GM21360 (cell line): ENCODE measurements at regions not wholly inside any gene's neighbourhood (a gene's known extent, or its start where the extent isn't known, plus 50 kb on each side); places are given as distances from the start of the nearest gene placed in this dataset.
"Not testable (repeated sequence)": the region's sequence is repeated elsewhere in the genome, so short reads cannot be mapped to it uniquely, and the experiment has no call there.

Experiments
- ATAC-seq: cut with Tn5 transposase; IDR thresholded peaks from one replicate; pipeline ENCODE4 v1.9.1; 2021; ENCODE audit warnings: mild to moderate bottlenecking, moderate library complexity; ENCODE audit not compliant: unreplicated experiment

DNA sequence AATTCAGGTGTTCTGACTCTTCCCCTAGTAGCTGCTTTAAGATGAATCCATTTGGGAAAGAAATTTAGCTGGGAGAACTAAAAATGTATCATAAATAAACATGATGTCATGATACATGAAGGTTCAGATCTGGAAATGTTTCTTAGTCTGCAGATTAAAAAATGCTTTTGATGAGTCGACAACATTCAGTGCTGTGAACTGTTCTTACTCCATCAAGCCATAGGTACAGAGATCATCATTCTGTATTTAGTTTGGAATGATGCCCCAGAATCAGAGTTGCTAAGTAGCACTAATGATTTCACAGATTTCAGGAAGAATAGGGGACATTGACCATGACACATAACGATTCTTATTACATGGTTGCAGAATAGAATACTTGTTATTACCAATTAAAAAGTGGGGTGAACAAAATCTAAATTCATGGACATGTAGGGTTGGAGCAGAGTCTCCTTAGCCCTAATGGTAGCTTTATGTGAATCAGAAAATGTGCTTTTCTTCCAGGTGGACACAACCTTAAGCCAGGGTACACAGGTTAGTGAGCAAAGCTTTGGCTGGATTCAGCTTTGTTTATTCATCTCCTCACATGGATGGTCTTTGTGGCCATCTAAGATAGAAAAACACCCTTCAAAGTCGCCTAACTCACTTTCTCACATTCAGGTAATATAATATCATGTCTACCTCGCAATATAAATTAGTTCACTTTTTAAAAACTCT, 205.4 kb upstream of the SEL1L start:
- ATAC-seq, result no peak

- no peak for ATAC-seq
Observed at GRCh38 chr14:81743605-81744004, 210.0 kb upstream of the SEL1L start.

DNA sequence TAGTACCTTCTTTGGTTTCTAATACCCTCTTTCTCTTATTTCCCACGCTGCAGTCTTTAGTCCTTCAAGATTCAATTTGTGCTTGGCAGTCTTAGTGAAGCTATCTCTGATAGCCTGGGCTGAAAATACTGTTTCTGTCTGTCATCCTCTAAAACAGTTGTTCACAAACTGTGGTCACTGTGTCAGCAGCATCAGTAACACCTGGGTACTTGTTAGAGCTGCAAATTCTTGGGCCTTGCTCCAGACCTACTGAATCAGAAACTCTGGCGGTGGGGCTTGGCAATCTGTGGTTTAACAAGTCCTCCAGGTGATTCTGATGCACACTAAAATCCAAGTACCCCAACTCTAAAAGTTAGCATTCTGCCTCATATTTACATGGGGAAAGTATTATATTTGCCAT, 217.5 kb upstream of the SEL1L start:
- no peak for ATAC-seq

DNA sequence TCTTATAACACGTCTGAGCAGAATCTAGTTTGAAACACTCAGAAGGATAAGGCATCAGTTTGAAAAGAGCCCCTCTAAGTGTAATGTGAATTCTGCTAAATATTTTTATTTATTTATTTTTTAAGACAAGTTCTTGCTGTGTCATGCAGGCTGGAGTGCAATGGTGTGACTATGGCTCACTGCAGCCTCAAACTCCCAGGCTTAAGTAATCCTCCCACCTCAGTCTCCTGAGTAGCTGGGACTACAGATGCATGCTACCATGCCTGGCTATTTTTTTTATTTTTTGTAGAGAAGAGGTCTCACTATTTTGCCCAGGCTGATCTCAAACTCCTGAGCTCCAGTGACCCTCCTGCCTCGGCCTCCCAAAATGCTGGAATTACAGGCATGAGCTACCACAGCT, 225.9 kb upstream of the SEL1L start:
- ATAC-seq, result no peak

DNA sequence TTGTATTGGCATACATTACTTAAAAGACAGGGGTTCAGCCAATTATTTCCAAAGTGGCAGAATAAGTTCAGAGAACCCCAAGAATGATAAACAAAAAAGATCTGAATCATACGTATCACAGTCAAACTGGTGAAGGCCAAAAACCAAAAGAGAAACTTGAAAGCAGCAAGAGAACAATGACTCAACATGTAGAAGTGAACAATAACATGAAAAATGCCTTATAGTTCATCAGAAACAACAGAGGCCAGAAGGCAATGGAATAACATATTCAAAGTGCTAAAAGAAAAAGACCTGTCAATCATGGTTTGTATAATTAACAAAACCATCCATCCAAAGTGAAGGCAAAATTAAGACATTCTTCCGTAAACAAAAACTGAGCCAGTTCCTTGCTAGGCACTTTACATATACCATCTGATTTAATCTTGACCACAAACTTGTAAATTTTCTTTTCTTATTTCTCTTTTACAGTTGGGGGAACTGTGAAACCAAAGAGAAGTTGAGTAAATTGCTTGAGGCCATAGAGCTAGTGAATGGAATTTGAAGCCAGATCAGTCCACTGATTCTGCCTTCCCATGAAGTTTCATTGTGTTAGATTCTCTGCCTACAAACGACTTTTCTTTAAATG, 232.1 kb upstream of the SEL1L start:
- ATAC-seq, result no peak

GRCh38 chr14:81766321-81766915, 232.8 kb upstream of the SEL1L start:
- no peak for ATAC-seq

GRCh38 chr14:81767266-81767995, 233.8 kb upstream of the SEL1L start:
- ATAC-seq, result no peak

DNA sequence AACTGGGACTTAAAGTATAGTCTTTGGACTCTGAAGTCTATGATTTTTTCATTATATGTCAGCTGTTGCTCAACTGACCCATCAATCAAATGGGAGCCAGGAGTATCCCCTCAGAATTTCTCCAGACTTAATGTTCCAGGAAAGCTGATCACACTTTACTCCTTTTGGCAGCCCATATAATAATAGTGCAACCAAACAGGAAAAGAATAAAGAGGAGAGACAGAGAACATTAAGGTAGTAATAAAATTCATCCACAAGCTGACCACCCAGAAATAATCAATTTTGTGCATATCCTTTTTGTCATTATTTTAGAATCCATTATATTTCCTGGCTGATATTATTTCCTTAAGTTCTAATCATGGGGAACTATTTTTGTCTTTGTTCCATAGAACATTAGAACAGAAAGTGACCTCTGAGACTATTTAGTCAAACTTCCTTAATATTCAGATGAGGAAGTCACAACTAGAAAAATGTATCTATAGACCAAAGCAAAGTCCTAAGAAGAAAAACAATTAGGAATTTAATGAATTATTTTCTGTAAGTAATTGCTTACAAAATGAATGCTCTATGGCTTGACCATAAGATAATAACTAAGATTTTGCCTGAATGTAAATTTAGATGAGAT, 238.1 kb upstream of the SEL1L start:
- ATAC-seq, result no peak

DNA sequence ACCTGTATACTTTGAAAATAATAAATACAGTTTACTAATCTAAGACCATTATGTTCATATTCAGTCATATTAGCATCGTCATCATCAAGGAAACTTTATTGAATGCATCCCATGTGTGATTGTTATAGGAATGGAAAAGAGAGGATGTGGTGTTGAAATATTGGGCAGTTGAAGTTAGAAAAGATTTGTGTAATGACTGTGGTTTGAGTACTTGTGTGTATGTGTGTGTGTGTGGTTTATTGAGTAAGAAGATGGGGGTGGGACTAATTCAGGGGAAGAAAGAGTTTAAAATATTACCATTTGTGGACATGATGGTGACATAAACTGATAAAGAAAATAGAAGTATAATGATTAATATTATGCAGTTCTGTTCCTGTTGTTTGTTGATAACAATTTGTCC, 238.7 kb upstream of the SEL1L start:
- ATAC-seq, result no peak

DNA sequence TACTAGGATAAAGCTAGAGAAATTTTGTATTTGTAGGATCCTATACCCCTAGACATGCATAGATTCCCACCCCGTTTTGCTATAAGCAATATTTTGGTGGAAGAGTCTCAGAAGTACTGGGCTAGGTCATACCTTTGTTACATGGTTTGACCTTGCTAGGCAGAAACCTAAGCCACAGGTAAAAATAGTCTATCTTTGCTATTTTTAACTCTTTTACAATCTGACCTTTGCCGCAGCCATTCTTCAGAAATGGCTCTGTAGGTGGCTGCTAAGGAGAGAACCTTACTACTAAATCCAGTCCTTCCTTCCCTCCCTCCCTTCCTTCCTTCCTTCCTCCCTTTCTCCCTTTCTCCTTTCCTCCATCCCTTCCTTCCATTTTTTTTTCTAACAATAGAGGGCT, 242.9 kb upstream of the SEL1L start:
- ATAC-seq, result no peak

DNA sequence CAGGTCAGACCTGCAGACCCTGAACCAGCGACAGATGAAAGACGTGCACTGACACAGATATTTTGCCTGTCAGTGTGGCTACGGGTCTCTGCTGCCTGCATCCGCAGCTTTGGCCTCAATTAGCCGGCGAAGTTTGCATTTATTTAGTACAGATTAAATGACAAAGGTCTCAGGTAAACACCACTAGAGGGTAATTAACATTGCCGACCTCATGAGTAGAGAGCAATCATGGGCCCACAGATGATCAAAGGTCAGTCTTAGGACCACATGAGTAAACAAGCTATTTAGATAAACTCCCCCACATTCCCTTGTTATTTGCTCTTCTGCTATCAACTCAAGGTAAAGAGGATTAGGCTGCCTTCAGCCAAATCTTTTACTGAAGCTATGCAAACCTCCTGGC, 248.1 kb upstream of the SEL1L start:
- not testable (repeated sequence) for ATAC-seq

DNA sequence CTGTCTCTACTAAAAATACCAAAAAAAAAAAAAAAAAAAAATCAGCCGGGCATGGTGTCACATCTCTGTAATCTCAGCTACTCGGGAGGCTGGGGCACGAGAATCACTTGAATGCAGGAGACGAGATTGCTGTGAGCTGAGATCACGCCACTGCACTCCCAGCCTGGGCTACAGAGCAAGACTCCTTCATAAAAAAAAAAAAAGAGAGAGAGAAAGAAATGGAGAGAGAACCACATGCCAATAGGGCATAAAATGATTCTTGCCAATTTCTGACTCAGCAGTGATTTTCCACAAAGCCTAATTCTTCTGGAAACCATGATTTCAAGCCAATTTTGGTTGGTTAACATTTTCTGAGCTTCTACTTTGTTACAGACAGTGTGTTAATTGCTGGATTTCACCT, 250.4 kb upstream of the SEL1L start:
- no peak for ATAC-seq

DNA sequence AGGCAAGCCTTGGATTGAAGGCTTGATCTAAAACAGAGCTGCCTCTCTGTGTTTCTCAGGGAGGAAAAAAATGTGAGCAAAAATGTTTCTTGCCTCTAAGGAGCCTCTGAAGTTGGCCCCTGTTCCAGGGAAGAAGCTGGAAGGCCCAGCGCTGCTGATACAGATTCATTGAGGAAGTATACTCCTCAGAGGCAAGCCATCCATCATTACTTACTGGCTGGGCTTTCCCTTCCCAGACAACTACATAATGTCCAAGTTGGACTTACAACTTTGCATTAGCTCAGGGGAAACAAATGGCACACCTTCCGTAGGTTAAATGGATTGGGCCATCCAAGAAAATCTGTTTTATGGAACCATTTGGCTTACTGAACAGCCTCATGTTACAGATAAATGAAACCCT, 263.7 kb upstream of the SEL1L start:
- ATAC-seq, result no peak

- ATAC-seq, result no peak
Observed at GRCh38 chr14:81801921-81802320, 268.3 kb upstream of the SEL1L start.

GRCh38 chr14:81802341-81802740, 268.7 kb upstream of the SEL1L start:
- no peak for ATAC-seq

GRCh38 chr14:81805785-81806184, 272.1 kb upstream of the SEL1L start:
- no peak for ATAC-seq

- no peak for ATAC-seq
Observed at GRCh38 chr14:81811705-81812269, 278.1 kb upstream of the SEL1L start.

GRCh38 chr14:81818271-81818670, 284.6 kb upstream of the SEL1L start:
- no peak for ATAC-seq

DNA sequence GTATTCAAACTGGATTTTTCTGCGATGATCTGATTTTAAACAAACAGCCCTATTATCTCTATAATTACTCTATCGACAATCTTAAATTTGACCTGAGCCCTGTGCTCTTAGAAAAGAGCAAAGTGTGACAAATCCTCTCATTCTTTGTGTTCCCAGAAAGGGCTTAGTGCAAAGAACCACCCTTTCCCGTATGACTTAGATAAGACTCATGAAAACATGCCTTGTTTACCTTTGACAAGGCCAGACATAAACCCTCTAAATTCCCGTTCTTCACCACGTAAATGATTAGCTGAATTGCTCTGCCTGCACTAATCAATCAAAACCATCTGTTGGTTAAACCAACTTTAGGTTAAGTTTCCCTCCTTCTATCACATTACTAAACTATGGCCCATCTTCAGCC, 285.7 kb upstream of the SEL1L start:
- no peak for ATAC-seq

DNA sequence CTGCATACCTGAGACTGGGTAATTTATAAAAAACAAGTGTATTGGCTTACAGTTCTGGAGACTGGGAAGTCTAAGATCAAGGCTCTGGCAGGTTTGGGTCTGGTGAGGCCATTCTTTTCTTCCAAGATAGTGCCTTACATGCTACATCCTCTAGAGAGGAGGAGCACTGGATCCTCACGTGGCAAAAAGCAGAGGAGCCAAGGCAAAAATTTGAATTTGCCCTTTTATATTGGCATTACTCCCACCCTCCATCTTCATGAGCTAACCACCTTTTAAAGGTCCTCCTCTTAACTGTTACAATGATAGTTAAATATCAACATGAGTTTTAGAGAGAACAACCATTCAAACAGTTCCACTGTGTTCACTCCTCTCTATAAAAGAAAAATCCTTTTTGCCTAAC, 286.3 kb upstream of the SEL1L start:
- no peak for ATAC-seq

- no peak for ATAC-seq
Observed at GRCh38 chr14:81826081-81826480, 292.4 kb upstream of the SEL1L start.
